IPS-18c (cell line): ENCODE measurements at regions not wholly inside any gene's neighbourhood (a gene's known extent, or its start where the extent isn't known, plus 50 kb on each side); places are given as distances from the start of the nearest gene placed in this dataset.
A peak's percentile ranks its signal among the peaks of the same experiment; 100 is the strongest.

Experiments used
- H3K4me3 ChIP-seq: 2 replicates; pipeline ENCODE4 v1.7.0; 2013; ENCODE audit warnings: low read depth, mild to moderate bottlenecking, low read length, moderate library complexity; ENCODE audit not compliant: insufficient read depth
- H3K9me3 ChIP-seq: one replicate; pipeline ENCODE4 v1.6.1; 2013; ENCODE audit warnings: mild to moderate bottlenecking, low read length, moderate library complexity; ENCODE audit not compliant: control insufficient read depth, insufficient read depth

GRCh38 chr4:174135530-174135929 is 147.9 kb downstream of the FBXO8 start:
- Histone ChIP-seq H3K9me3 (no peaks in the 10 kb centered on the region), H3K4me3 (no peak overlapping the region)

GRCh38 chr4:174134361-174134760 is 149.1 kb downstream of the FBXO8 start:
- Histone ChIP-seq H3K9me3 (no peaks in the 10 kb centered on the region), H3K4me3 (no peak overlapping the region)

- no peak overlapping the region for H3K4me3 ChIP-seq
- no peaks in the 10 kb centered on the region for H3K9me3 ChIP-seq
Measured at GRCh38 chr4:174133551-174133950, 149.9 kb downstream of the FBXO8 start.

DNA sequence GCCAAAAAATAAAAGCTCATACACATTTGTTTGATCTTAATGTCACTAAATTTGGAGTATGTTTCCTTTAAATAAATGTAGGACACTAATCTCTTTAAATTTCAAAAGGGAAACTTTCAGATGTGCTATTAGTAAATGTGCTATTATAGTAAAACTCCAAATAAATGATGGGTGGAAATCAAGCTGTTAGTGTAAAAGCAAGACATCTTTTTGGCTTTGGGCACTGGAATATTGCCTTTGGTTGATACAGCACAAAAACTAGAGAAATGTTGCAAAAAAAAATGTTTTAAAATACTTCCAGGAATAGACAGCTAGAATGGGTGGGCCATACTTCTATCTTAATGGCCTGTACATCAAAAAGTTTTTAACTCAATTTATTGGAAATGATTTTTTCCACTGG is 151.6 kb downstream of the FBXO8 start:
- H3K4me3 ChIP-seq: no peak overlapping the region

GRCh38 chr4:174122705-174123104 is 160.8 kb downstream of the FBXO8 start:
- no peaks in the 10 kb centered on the region for H3K9me3 ChIP-seq
- H3K4me3 ChIP-seq: no peak overlapping the region

More for the DNA sequence above, 151.6 kb downstream of the FBXO8 start:
- no peaks in the 10 kb centered on the region for H3K9me3 ChIP-seq

DNA sequence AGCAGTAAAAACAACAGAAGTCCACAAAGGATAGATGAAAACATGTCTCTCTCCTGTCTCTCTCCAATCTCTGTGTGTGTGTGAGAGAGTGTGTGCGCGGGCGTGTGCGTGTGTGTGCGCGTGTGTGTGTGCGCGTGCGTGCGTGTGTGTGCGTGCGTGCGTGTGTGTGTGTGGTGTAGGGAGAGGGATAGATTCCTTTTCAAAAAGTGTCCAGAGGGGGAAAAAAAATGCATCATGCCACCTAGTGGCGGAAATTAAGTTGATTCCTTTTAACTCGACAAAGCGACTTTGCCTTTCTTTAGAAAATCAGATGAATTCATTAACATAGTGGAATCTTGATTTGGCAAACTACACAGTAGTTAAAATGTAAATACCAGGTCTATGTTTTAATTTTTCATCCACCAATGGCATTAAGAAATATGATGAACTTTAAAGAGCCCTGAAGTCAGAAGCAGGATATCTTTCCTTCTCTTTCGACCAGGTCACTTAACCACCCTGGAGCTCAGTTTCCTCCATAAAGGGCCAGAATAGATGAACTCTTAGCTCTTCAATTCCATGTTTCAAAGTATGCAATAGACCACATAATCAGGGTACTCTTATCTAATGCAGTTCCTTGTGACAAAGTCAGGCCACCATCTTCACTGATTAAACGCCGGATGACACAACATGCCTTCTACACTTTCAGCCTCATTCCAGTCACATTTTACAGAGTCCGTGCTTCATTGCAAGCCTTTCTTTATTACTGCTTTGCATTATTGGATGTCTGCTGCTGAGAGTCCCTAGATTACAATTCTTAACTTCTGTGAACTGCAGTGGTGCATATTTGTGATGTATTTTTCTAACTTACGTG is 162.8 kb downstream of the FBXO8 start:
- Histone ChIP-seq H3K4me3 (peak overlapping the region; percentile 32; the same call in 1 of the 2 replicates), H3K9me3 (no peaks in the 10 kb centered on the region)

- Histone ChIP-seq H3K4me3 (no peak overlapping the region), H3K9me3 (no peaks in the 10 kb centered on the region)
Measured at GRCh38 chr4:174119830-174120229, 163.6 kb downstream of the FBXO8 start.

DNA sequence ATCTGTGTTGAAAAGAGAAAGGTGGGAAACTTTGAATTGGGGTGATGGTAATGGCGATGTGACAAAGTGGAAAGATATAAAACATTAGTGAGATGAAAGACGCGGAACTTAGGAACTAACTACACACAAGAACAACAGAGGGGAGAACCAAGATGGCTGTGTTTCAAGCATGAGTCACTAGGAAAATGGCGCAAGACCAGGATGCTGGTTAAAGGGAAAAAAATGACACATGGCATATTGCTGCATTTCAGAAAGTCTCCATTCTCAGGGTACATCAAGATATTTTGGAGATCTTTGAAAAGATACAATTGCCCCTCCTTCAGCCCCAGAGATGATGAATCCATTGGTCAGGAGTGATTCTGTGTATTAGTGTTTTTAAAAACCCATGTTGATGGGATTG is 164.4 kb downstream of the FBXO8 start:
- no peaks in the 10 kb centered on the region for H3K9me3 ChIP-seq

DNA sequence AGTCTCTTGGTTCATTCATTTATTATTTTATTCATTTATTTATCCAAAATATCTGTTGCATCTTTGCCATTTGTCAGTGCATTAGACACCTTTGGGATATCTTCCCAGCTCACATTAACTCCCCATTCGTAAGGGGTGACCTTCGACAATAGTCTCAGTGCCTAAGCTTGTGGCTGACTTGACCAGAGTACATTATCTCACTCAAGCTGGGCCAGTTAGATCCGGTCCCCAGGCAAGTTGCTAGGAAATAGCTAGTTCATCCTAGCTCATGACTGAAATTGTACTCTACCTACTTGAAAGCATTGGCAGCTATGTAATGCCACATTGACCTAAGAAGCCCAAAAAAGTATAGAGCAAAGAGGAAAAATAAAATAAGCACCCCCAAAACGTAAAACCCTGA is 165.3 kb downstream of the FBXO8 start:
- Histone ChIP-seq H3K4me3 (no peak overlapping the region), H3K9me3 (no peaks in the 10 kb centered on the region)

More for the DNA sequence above, 164.4 kb downstream of the FBXO8 start:
- H3K4me3 ChIP-seq: no peak overlapping the region

GRCh38 chr4:174117445-174117844 is 166.0 kb downstream of the FBXO8 start:
- Histone ChIP-seq H3K9me3 (no peaks in the 10 kb centered on the region), H3K4me3 (no peak overlapping the region)

DNA sequence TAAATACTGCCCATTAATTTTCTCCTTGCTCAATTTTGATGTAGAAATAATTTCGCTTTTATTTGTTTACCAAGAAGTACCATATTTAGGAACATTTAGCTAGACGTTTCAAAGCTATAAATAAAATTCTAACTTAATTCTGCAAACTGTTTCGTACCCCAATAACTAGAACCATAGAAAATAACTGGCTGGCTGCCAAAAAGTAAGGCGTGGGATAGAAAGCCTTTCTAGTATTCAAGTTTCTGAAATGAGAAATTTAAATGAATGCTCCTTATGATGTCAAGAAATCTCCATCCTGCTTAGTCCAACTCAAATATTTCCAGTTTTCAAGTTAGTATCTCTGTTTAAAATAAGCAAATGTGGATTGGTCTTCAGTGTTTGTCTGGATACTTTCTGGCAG is 167.4 kb downstream of the FBXO8 start:
- H3K4me3 ChIP-seq: no peak overlapping the region
- no peaks in the 10 kb centered on the region for H3K9me3 ChIP-seq

- Histone ChIP-seq H3K4me3 (no peak overlapping the region), H3K9me3 (no peaks in the 10 kb centered on the region)
Measured at GRCh38 chr4:174111422-174111821, 172.0 kb downstream of the FBXO8 start.

DNA sequence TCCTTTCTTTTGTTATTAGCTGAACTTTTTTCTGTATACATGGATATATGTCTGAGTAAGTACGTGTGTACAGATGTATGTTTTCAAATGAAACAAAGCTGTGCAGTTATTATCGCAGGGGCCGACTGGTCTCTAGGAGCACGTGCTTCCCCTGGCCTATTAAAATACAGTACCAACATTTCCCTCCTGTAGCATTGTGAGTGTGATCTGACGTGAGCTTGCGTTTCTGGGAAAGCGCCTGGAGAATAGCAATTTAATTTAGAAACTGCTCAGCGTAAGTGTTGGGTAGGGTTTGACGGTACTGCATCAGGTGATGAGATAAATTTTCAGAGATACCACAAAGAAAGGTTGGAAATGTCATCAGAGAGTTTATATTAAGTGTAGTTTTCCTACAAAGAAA is 173.3 kb downstream of the FBXO8 start:
- Histone ChIP-seq H3K9me3 (no peaks in the 10 kb centered on the region), H3K4me3 (no peak overlapping the region)

- no peak overlapping the region for H3K4me3 ChIP-seq
Measured at GRCh38 chr4:174107746-174108354, 175.6 kb downstream of the FBXO8 start.

GRCh38 chr4:174105202-174105601 is 178.3 kb downstream of the FBXO8 start:
- Histone ChIP-seq H3K9me3 (no peaks in the 10 kb centered on the region), H3K4me3 (no peak overlapping the region)

More at GRCh38 chr4:174107746-174108354, 175.6 kb downstream of the FBXO8 start:
- no peaks in the 10 kb centered on the region for H3K9me3 ChIP-seq

DNA sequence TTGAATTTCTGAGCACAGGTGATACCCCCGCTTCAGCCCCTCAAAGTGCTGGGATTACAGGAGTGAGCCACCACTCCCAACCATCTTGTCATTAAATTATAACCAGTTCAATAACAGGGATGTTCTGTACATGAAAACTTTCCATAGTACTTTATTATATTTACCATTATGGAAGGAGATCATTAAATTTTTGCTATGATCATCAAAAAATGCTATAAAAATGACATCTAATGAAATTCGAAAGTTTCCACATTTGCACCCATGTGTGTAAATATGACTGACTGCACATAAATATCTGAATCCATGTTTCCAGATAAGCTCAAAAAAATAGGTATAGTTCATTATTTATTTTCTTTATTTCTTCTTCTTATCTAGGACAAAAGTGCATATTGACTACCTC is 182.6 kb downstream of the FBXO8 start:
- no peaks in the 10 kb centered on the region for H3K9me3 ChIP-seq
- no peak overlapping the region for H3K4me3 ChIP-seq

GRCh38 chr4:174099712-174100111 is 183.8 kb downstream of the FBXO8 start:
- no peak overlapping the region for H3K4me3 ChIP-seq
- H3K9me3 ChIP-seq: no peaks in the 10 kb centered on the region

GRCh38 chr4:174096999-174097398 is 186.5 kb downstream of the FBXO8 start:
- Histone ChIP-seq H3K9me3 (no peaks in the 10 kb centered on the region), H3K4me3 (no peak overlapping the region)
